ENCODE measurements at regions not wholly inside any gene's neighbourhood (a gene's known extent, or its start where the extent isn't known, plus 50 kb on each side); places are given as distances from the start of the nearest gene placed in this dataset.

DNA sequence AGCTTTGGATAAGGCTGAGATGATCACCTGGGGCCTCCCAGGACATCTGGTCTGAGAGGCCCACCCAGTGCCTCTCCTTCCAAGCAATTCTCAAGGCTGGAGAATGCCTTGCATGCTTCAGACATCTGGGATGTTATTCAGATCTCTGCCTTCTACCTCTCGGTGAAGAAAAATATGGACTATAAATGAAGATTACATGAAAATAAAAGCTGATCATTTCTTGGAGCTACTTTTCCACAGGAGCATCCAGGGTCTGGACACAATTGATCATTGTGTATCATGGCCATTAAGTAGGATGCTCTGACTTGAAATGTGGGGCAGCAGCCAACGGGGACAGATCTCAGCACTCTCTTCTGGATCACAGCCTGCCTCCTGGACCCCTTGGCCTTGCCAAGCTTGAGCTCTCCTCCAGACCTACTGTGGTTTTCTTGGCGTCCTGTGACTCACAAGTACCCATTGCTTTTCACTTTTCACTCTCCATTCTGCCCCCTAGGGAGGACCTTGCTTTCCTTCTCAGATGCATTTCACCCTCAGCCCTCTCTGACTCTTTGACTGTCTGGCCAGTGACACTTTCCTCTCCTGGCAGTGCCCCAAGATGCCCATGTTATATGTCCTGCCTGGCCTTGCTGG, 203.1 kb downstream of the INSIG2 start:
- Histone ChIP-seq H3K36me3 (no peaks in the 10 kb centered on the region), H3K27me3 (no peaks in the 10 kb centered on the region), H3K4me1 (no peaks in the 10 kb centered on the region), H3K9me3 (no peaks in the 10 kb centered on the region), H3K4me3 (ENCODE audit: low read depth, low read length) (no peak overlapping the region)
- no peak for DNase-seq
- no peak for TF ChIP-seq CTCF (IDR thresholded peaks at IDR 0.05; ENCODE audit: low read depth, low read length)

DNA sequence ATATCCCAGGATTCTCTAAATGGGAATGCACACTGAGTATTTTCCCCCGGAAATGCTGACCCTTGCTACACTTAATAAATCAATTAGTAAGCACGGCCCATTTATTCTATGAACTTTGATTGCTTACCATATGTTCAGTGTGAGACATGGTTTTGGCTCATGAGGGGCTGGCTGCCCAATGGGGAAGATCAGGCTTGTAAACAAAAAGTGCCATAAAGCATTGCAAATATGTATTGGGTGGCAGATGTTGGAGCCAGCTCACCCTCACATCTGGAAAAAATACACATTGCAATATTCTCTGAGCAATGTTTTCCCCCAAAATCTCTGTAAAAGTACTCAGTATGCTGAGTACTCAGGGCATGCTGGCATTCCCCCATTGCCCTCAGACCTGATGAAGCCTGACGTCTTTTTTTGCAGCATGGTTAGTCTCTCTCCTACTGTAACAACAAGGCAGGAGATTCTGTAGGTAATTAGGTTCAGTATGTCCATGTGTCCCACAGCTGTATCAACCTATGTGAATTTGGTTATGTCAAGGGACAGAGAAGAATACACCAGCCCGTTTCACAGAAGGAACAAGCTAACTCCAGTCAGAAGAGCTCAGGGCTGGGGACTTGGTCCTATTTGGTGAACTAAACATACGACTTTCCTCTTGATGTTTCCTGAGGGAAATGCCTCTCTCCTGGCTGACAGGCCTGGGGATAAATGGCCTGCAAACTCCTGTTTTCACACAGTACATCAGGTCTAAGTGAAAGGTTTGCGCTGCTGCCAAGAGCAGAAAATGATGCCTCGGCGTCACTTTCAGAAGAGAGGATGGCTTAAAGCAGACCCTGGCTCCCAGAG, 202.4 kb downstream of the INSIG2 start:
- Histone ChIP-seq H3K9me3 (no peaks in the 10 kb centered on the region), H3K27me3 (no peaks in the 10 kb centered on the region), H3K4me1 (no peaks in the 10 kb centered on the region), H3K4me3 (ENCODE audit: low read depth, low read length) (no peak overlapping the region), H3K36me3 (no peaks in the 10 kb centered on the region)
- no peak for DNase-seq
- no peak for TF ChIP-seq CTCF (IDR thresholded peaks at IDR 0.05; ENCODE audit: low read depth, low read length)

- DNase-seq: no peak
- Histone ChIP-seq H3K36me3 (no peaks in the 10 kb centered on the region), H3K27me3 (no peaks in the 10 kb centered on the region), H3K4me3 (ENCODE audit: low read depth, low read length) (no peak overlapping the region), H3K9me3 (no peaks in the 10 kb centered on the region), H3K4me1 (no peaks in the 10 kb centered on the region)
- no peak for TF ChIP-seq CTCF (IDR thresholded peaks at IDR 0.05; ENCODE audit: low read depth, low read length)
These were observed 190.7 kb downstream of the INSIG2 start for GRCh38 chr2:118279005-118279404.

- no peaks in the 10 kb centered on the region for H3K27me3 ChIP-seq
- H3K4me3 ChIP-seq (ENCODE audit: low read depth, low read length): no peak overlapping the region
- TF ChIP-seq CTCF (IDR thresholded peaks at IDR 0.05; ENCODE audit: low read depth, low read length): no peak
- no peaks in the 10 kb centered on the region for H3K36me3 ChIP-seq
- DNase-seq: no peak
- H3K4me1 ChIP-seq: no peaks in the 10 kb centered on the region
- H3K9me3 ChIP-seq: no peaks in the 10 kb centered on the region
These were observed 189.8 kb downstream of the INSIG2 start for GRCh38 chr2:118278046-118278445.

DNA sequence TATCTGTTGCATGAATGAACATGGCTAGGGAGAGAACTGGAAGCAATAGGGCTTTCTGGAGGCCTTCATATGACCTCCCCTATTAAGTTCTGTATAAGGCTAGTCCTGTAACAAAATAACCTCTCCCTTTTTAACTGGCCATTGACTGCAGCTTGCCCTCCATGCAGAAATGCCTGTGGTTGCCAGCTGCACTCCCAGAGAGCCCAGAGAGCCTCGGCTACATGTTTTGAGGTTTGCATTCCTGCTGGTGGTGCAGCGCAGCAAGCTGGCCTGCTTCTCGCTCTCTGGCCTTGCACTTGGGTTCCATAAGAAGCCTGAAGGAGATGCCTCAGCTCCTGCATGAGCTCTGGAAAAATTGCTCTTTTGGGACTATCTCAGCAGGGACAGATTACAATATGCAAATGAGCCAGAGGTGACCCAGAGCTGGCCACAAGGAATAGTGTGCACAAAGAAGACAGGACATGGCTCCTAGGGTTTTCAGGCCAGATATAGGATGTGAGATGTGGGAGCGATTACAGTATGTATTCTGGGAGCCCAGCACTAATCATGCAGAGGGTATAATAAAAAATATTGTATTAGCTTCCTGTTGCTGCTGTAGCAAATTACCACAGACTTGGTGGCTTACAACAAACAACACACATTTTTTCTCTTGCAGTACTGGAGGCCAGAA, 186.7 kb downstream of the INSIG2 start:
- no peak for DNase-seq
- H3K27me3 ChIP-seq: no peaks in the 10 kb centered on the region
- no peak for TF ChIP-seq CTCF (IDR thresholded peaks at IDR 0.05; ENCODE audit: low read depth, low read length)
- no peaks in the 10 kb centered on the region for H3K4me1 ChIP-seq
- H3K4me3 ChIP-seq (ENCODE audit: low read depth, low read length): no peak overlapping the region
- no peaks in the 10 kb centered on the region for H3K9me3 ChIP-seq
- no peaks in the 10 kb centered on the region for H3K36me3 ChIP-seq

Measured in BE2C (cell line).